ENCODE measurements at regions not wholly inside any gene's neighbourhood (a gene's known extent, or its start where the extent isn't known, plus 50 kb on each side); places are given as distances from the start of the nearest gene placed in this dataset.

GRCh38 chr6:56375806-56376205, 128.4 kb upstream of the COL21A1 start:
- Mint-ChIP-seq H3K4me3 (no peak overlapping the region), H3K27me3 (ENCODE audit: low read depth, poor library complexity) (peaks cover 14% of the 10 kb centered on the region), H3K9me3 (peaks cover 9% of the 10 kb centered on the region), H3K4me1 (peaks cover 5% of the 10 kb centered on the region), H3K36me3 (ENCODE audit: low read depth) (no peaks in the 10 kb centered on the region), H3K27ac (no peak overlapping the region)
- TF ChIP-seq, protein P1, sequence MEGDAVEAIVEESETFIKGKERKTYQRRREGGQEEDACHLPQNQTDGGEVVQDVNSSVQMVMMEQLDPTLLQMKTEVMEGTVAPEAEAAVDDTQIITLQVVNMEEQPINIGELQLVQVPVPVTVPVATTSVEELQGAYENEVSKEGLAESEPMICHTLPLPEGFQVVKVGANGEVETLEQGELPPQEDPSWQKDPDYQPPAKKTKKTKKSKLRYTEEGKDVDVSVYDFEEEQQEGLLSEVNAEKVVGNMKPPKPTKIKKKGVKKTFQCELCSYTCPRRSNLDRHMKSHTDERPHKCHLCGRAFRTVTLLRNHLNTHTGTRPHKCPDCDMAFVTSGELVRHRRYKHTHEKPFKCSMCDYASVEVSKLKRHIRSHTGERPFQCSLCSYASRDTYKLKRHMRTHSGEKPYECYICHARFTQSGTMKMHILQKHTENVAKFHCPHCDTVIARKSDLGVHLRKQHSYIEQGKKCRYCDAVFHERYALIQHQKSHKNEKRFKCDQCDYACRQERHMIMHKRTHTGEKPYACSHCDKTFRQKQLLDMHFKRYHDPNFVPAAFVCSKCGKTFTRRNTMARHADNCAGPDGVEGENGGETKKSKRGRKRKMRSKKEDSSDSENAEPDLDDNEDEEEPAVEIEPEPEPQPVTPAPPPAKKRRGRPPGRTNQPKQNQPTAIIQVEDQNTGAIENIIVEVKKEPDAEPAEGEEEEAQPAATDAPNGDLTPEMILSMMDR (IDR thresholded peaks at IDR 0.05) = no peak
- DNase-seq = no peak

- TF ChIP-seq, protein P1 (IDR thresholded peaks at IDR 0.05) = no peak
- Mint-ChIP-seq H3K4me3 (no peak overlapping the region), H3K27ac (no peak overlapping the region), H3K9me3 (peaks cover 2% of the 10 kb centered on the region), H3K4me1 (peaks cover 10% of the 10 kb centered on the region), H3K36me3 (ENCODE audit: low read depth) (no peaks in the 10 kb centered on the region), H3K27me3 (ENCODE audit: low read depth, poor library complexity) (peaks cover 14% of the 10 kb centered on the region)
- no peak for DNase-seq
Observed at GRCh38 chr6:56374841-56375369, 127.5 kb upstream of the COL21A1 start.

GRCh38 chr6:56372406-56372995, 125.1 kb upstream of the COL21A1 start:
- TF ChIP-seq, protein P1 (IDR thresholded peaks at IDR 0.05) = no peak
- no peaks in the 10 kb centered on the region for H3K9me3 Mint-ChIP-seq
- H3K27ac Mint-ChIP-seq = no peak overlapping the region
- no peak for DNase-seq
- H3K36me3 Mint-ChIP-seq (ENCODE audit: low read depth) = no peaks in the 10 kb centered on the region
- H3K4me3 Mint-ChIP-seq = no peak overlapping the region
- H3K27me3 Mint-ChIP-seq (ENCODE audit: low read depth, poor library complexity) = peaks cover 14% of the 10 kb centered on the region
- peaks cover 24% of the 10 kb centered on the region for H3K4me1 Mint-ChIP-seq

- Mint-ChIP-seq H3K4me3 (no peak overlapping the region), H3K27me3 (ENCODE audit: low read depth, poor library complexity) (peaks cover 4% of the 10 kb centered on the region), H3K4me1 (peaks cover 41% of the 10 kb centered on the region), H3K36me3 (ENCODE audit: low read depth) (no peaks in the 10 kb centered on the region), H3K27ac (no peak overlapping the region), H3K9me3 (no peaks in the 10 kb centered on the region)
- no peak for DNase-seq
- TF ChIP-seq, protein P1 (IDR thresholded peaks at IDR 0.05) = no peak
Observed at GRCh38 chr6:56370561-56371211, 123.3 kb upstream of the COL21A1 start.

- Mint-ChIP-seq H3K4me3 (no peak overlapping the region), H3K27me3 (ENCODE audit: low read depth, poor library complexity) (peaks cover 4% of the 10 kb centered on the region), H3K36me3 (ENCODE audit: low read depth) (no peaks in the 10 kb centered on the region), H3K9me3 (no peaks in the 10 kb centered on the region), H3K27ac (no peak overlapping the region), H3K4me1 (peaks cover 46% of the 10 kb centered on the region)
- TF ChIP-seq, protein P1 (IDR thresholded peaks at IDR 0.05) = peak; percentile 38
- peak; percentile 30 for DNase-seq
Observed at GRCh38 chr6:56370127-56370540, 122.8 kb upstream of the COL21A1 start.

Data from nephron progenitor cell (in vitro differentiated cells).